Stimulated activated CD4-positive, alpha-beta T cell treated with anti-CD3 and anti-CD28 coated beads, Interleukin-4, amount 100 ng/mL, for 24 hours (primary cell): ENCODE measurements at regions not wholly inside any gene's neighbourhood (a gene's known extent, or its start where the extent isn't known, plus 50 kb on each side); places are given as distances from the start of the nearest gene placed in this dataset.

ENCODE experiments used
- DNase-seq: peaks from one replicate; pipeline ENCODE4 v3.0.0-alpha.2; 2020

GRCh38 chr3:36298188-36298587, 82.1 kb upstream of the STAC start:
- no peak for DNase-seq

DNA sequence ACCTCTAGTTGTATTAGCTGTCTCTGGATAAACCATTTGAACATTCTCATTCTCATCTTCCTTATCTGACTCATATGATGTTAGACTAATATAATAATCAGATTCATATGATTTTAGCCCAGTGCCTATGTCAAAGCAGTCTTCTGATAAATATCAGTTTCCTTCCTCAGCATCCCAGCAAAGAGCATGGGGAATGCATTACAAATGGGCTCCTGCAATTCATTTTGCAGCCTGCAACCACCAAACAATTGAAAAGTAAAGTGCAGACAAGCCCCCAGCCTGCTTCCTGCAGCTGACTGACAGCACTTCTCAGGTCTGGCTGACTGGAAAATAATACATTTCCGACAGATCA, 78.2 kb upstream of the STAC start:
- no peak for DNase-seq

GRCh38 chr3:36302626-36303025, 77.7 kb upstream of the STAC start:
- no peak for DNase-seq

DNA sequence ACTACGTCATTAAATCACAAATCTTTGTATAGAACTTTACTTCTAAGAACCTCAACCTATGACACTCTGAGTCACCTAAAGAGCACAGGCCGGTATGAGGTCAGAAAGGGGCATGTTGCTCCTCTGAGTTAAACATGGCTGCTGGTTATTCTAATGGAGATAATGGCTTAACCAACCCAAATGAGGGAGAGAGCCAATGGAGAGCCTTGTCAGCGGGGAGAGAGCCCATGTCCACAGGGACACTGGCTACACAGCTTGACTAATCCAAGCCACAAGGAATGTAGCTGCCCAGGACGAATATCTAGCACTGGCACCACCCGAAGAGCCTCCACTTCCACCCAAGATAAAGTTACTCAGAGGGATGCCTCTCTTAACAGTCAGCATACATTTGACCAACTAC, 77.0 kb upstream of the STAC start:
- no peak for DNase-seq

DNA sequence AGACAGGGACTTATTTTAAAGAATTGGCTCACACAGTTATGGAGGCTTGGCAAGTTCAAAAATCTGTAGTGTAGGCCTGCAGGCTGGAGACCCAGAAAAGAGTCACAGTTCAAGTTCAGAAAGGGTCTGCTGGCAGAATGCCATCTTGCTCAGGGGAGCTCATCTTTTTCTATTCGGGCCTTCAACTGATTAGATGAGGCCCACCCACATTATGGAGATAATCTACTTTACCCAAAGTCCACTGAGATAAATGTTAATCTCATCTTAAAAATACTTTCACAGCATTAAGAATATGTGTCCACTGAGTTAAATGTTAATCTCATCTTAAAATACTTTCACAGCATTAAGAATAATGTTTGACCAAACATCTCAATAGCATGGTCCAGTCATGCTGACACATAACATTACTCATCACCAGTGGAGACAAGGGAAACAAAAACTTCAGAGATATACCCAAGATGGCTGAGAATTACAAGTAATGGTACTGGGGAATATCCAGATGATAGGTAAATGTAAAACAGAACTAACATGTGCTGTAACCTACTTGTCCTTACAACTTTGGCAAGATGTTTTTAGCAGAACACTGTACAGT, 74.3 kb upstream of the STAC start:
- no peak for DNase-seq

GRCh38 chr3:36309092-36309491, 71.2 kb upstream of the STAC start:
- no peak for DNase-seq

DNA sequence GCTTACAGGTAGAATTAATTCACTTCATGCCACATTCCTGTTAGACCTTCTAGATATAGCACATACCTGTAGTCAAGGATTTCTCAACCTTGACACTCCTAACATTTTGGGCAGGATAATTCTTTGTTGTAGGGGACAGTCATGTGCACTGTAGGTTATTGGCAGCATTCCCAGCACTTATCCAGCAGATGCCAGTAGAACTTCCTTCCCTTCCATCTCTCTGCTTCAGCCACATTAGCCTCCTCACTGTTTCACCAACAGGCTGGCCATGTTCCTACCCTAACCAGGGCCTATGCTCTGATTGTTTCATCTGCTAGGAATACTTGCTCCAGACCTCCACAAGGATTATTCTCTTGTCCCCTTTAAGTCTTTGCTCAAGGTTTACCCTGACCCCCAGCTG, 68.0 kb upstream of the STAC start:
- DNase-seq: no peak

DNA sequence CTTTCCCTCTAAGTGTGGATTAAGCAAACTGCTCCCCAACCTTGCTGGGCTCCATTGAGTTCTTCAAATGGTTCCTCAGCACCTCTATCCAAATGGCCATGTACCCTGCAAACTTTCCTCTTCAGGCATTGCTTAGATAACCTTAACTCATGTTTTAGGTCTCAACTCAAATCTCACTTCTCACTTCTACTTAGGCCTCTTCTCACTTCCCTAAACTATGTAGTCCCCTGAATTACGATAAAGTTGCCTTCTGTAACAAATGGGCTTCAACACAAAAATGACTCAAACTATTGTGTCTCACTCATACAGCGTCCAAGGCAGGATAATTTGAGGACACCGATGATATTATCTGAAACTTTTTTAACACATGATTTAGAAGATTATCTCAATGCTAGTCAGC, 62.4 kb upstream of the STAC start:
- no peak for DNase-seq

GRCh38 chr3:36318621-36319200, 61.6 kb upstream of the STAC start:
- DNase-seq: no peak

- no peak for DNase-seq
Measured at GRCh38 chr3:36319680-36320079, 60.6 kb upstream of the STAC start.
